ENCODE measurements at regions not wholly inside any gene's neighbourhood (a gene's known extent, or its start where the extent isn't known, plus 50 kb on each side); places are given as distances from the start of the nearest gene placed in this dataset.
A peak's percentile ranks its signal among the peaks of the same experiment; 100 is the strongest.
"Not testable (repeated sequence)": the region's sequence is repeated elsewhere in the genome, so short reads cannot be mapped to it uniquely, and the experiment has no call there.

- DNase-seq: no peak
These were observed 158.3 kb upstream of the KLF7 start for GRCh38 chr2:207324001-207324400.

GRCh38 chr2:207327513-207327912 lies 161.8 kb upstream of the KLF7 start:
- no peak for DNase-seq

GRCh38 chr2:207328944-207329386 lies 163.2 kb upstream of the KLF7 start:
- DNase-seq: no peak

GRCh38 chr2:207330912-207331311 lies 165.2 kb upstream of the KLF7 start:
- no peak for DNase-seq

- DNase-seq: no peak
These were observed 165.9 kb upstream of the KLF7 start for GRCh38 chr2:207331674-207332073.

- DNase-seq: no peak
These were observed 166.9 kb upstream of the KLF7 start for GRCh38 chr2:207332480-207333212.

GRCh38 chr2:207333599-207334300 lies 168.0 kb upstream of the KLF7 start:
- DNase-seq: no peak

GRCh38 chr2:207334301-207334623 lies 168.5 kb upstream of the KLF7 start:
- DNase-seq: no peak

- peak in 8 of 56 donors; percentile 1 to 50 (median 10) for DNase-seq
These were observed 169.1 kb upstream of the KLF7 start for GRCh38 chr2:207334624-207335371.

- no peak for DNase-seq
These were observed 171.8 kb upstream of the KLF7 start for GRCh38 chr2:207337234-207338219.

GRCh38 chr2:207338220-207338607 lies 172.5 kb upstream of the KLF7 start:
- DNase-seq: no peak

- no peak for DNase-seq
These were observed 172.9 kb upstream of the KLF7 start for GRCh38 chr2:207338610-207339009.

GRCh38 chr2:207341112-207341750 lies 175.5 kb upstream of the KLF7 start:
- no peak for DNase-seq

- no peak for DNase-seq
These were observed 176.1 kb upstream of the KLF7 start for GRCh38 chr2:207341804-207342203.

GRCh38 chr2:207344596-207345394 lies 179.0 kb upstream of the KLF7 start:
- DNase-seq: not testable (repeated sequence)

GRCh38 chr2:207351171-207351570 lies 178.6 kb upstream of the CREB1 start:
- no peak for DNase-seq

- DNase-seq: peak in 22 of 56 donors; percentile 2 to 50 (median 16)
These were observed 176.6 kb upstream of the CREB1 start for GRCh38 chr2:207352978-207353671.

- no peak for DNase-seq
These were observed 175.9 kb upstream of the CREB1 start for GRCh38 chr2:207353836-207354235.

- DNase-seq: peak in 6 of 56 donors; percentile 3 to 16 (median 6)
These were observed 175.3 kb upstream of the CREB1 start for GRCh38 chr2:207354462-207354861.

Measured in nucleus accumbens (tissue), 56 donors.